Naive thymus-derived CD4-positive, alpha-beta T cell (primary cell): ENCODE measurements at regions not wholly inside any gene's neighbourhood (a gene's known extent, or its start where the extent isn't known, plus 50 kb on each side); places are given as distances from the start of the nearest gene placed in this dataset.

Experiments used
- ATAC-seq: fragments of 150-1000 bp; cut with Tn5 transposase; 2 replicates; pipeline ENCODE4 v1.10.0; 2021; ENCODE audit warnings: mild to moderate bottlenecking, moderate library complexity
- CTCF ChIA-PET: fragments of 350-600 bp; sonication (Branson Sonifier 250); formaldehyde crosslinking; loops from one replicate; lab custom pipeline; 2021; ENCODE audit warnings: antibody characterized with exemption; lab: Charles Lee
- POLR2A ChIA-PET: fragments of 350-600 bp; sonication (Branson Sonifier 250); formaldehyde crosslinking; loops from one replicate; lab custom pipeline; 2021; ENCODE audit warnings: antibody characterized with exemption, inconsistent platforms; lab: Charles Lee
- DNase-seq, 9 donors: peaks; one replicate each; pipeline versions ENCODE4 v3.0.0 to v3.0.0-alpha.2; 2020 to 2022; ENCODE audit warnings: mixed read lengths in 1 of 9
- H3K27ac ChIP-seq: one replicate; pipeline ENCODE4 v1.7.0; 2013; ENCODE audit warnings: mild to moderate bottlenecking, low read depth, low read length, moderate library complexity
- H3K27me3 ChIP-seq, 2 donors: one replicate each; pipeline ENCODE4 v1.7.0; 2013; ENCODE audit warnings: low read length in 2 of 2, mild to moderate bottlenecking in 2 of 2, moderate library complexity in 2 of 2; ENCODE audit not compliant: control insufficient read depth in 2 of 2, insufficient read depth in 2 of 2
- H3K36me3 ChIP-seq, 3 experiments: 1 replicate in 2 of 3; 2 replicates in 1 of 3; pipeline ENCODE4 v1.7.0; 2013; ENCODE audit warnings: low read length in 3 of 3, mild to moderate bottlenecking in 3 of 3, moderate library complexity in 1 of 3; ENCODE audit not compliant: insufficient read depth in 3 of 3, control insufficient read depth in 2 of 3
- H3K4me1 ChIP-seq, 2 donors: one replicate each; pipeline ENCODE4 v1.7.0; 2013; ENCODE audit warnings: low read length in 2 of 2, mild to moderate bottlenecking in 2 of 2, moderate library complexity in 1 of 2; ENCODE audit not compliant: control insufficient read depth in 2 of 2, insufficient read depth in 2 of 2
- H3K4me3 ChIP-seq: 2 replicates; pipeline ENCODE4 v1.7.0; 2013; ENCODE audit warnings: mild to moderate bottlenecking, low read length
- H3K9me3 ChIP-seq, 3 experiments: 1 replicate in 2 of 3; 2 replicates in 1 of 3; pipeline ENCODE4 v1.7.0; 2013; ENCODE audit warnings: low read length in 3 of 3; ENCODE audit not compliant: control insufficient read depth in 2 of 3
- H3K27ac Mint-ChIP-seq, 9 donors: one replicate each; pipeline ENCODE4 v1.8.0; 2020 to 2022; ENCODE audit warnings: mixed read lengths in 9 of 9, mild to moderate bottlenecking in 8 of 9, moderate library complexity in 5 of 9, inconsistent platforms in 2 of 9
- H3K27me3 Mint-ChIP-seq, 5 donors: one replicate each; pipeline ENCODE4 v1.8.0; 2021 to 2022; ENCODE audit warnings: mixed read lengths in 5 of 5, mild to moderate bottlenecking in 1 of 5
- H3K36me3 Mint-ChIP-seq, 5 donors: one replicate each; pipeline ENCODE4 v1.8.0; 2020 to 2022; ENCODE audit warnings: mixed read lengths in 5 of 5, mild to moderate bottlenecking in 3 of 5, inconsistent platforms in 1 of 5
- H3K4me1 Mint-ChIP-seq, 7 donors: one replicate each; pipeline ENCODE4 v1.8.0; 2020 to 2022; ENCODE audit warnings: mixed read lengths in 7 of 7, mild to moderate bottlenecking in 3 of 7, inconsistent platforms in 1 of 7
- H3K4me3 Mint-ChIP-seq, 10 donors: one replicate each; pipeline ENCODE4 v1.8.0; 2020 to 2022; ENCODE audit warnings: mild to moderate bottlenecking in 10 of 10, mixed read lengths in 10 of 10, moderate library complexity in 6 of 10, inconsistent platforms in 2 of 10
- H3K9me3 Mint-ChIP-seq, 11 donors: one replicate each; pipeline ENCODE4 v1.8.0; 2020 to 2022; ENCODE audit warnings: mixed read lengths in 11 of 11, mild to moderate bottlenecking in 4 of 11, inconsistent platforms in 1 of 11, moderate library complexity in 1 of 11
- intact Hi-C, 2 donors: fragments of 100-400 bp; cut with micrococcal nuclease; formaldehyde crosslinking; loops; one replicate each; pipeline ENCODE4 v1.15.1; 2023

- POLR2A ChIA-PET = no interaction called here
These were observed 1054.8 kb upstream of the B3GALT2 start for GRCh38 chr1:194241215-194241614.

GRCh38 chr1:194233069-194233468 is 1046.7 kb upstream of the B3GALT2 start:
- peaks cover 0 to 6% (median 2%) of the 10 kb centered on the region in 7 donors for H3K4me1 Mint-ChIP-seq
- ChIA-PET POLR2A (no interaction called here), CTCF (no interaction called here)
- no peaks in the 10 kb centered on the region for H3K9me3 Mint-ChIP-seq
- ATAC-seq (no peak), DNase-seq (no peak)
- no peaks in the 10 kb centered on the region for H3K36me3 ChIP-seq
- no peaks in the 10 kb centered on the region for H3K36me3 Mint-ChIP-seq
- H3K4me1 ChIP-seq = no peaks in the 10 kb centered on the region
- no peak overlapping the region for H3K4me3 ChIP-seq
- no peaks in the 10 kb centered on the region for H3K27me3 ChIP-seq
- no peaks in the 10 kb centered on the region for H3K9me3 ChIP-seq
- intact Hi-C loops = no loop called here
- no peak overlapping the region for H3K27ac ChIP-seq
- H3K27me3 Mint-ChIP-seq = no peaks in the 10 kb centered on the region
- H3K27ac Mint-ChIP-seq = no peak overlapping the region
- H3K4me3 Mint-ChIP-seq = no peak overlapping the region

More at GRCh38 chr1:194241215-194241614, 1054.8 kb upstream of the B3GALT2 start:
- DNase-seq (no peak), ATAC-seq (no peak)
- Mint-ChIP-seq H3K27ac (no peak overlapping the region), H3K36me3 (no peaks in the 10 kb centered on the region), H3K4me3 (no peak overlapping the region), H3K27me3 (no peaks in the 10 kb centered on the region), H3K9me3 (no peaks in the 10 kb centered on the region), H3K4me1 (peaks cover 0 to 12% (median 0%) of the 10 kb centered on the region in 7 donors)
- H3K9me3 ChIP-seq = no peaks in the 10 kb centered on the region
- no peak overlapping the region for H3K27ac ChIP-seq
- H3K4me3 ChIP-seq = no peak overlapping the region
- no peaks in the 10 kb centered on the region for H3K4me1 ChIP-seq
- CTCF ChIA-PET = no interaction called here
- intact Hi-C loops = no loop called here
- no peaks in the 10 kb centered on the region for H3K36me3 ChIP-seq
- no peaks in the 10 kb centered on the region for H3K27me3 ChIP-seq

GRCh38 chr1:194230351-194231144 is 1044.1 kb upstream of the B3GALT2 start:
- CTCF ChIA-PET = interaction anchor here (0.6 kb wide), 1 partner anchor 337 kb away, joined by 3 read pairs; no protein-coding TSS in a partner anchor
- no peaks in the 10 kb centered on the region for H3K27me3 Mint-ChIP-seq
- no peaks in the 10 kb centered on the region for H3K27me3 ChIP-seq
- DNase-seq = no peak
- no peaks in the 10 kb centered on the region for H3K36me3 Mint-ChIP-seq
- no peaks in the 10 kb centered on the region for H3K9me3 ChIP-seq
- no peaks in the 10 kb centered on the region for H3K9me3 Mint-ChIP-seq
- H3K4me1 ChIP-seq = peaks cover 6 to 7% of the 10 kb centered on the region in 2 donors
- peaks cover 6 to 18% (median 14%) of the 10 kb centered on the region in 7 donors for H3K4me1 Mint-ChIP-seq
- intact Hi-C loops = no loop called here
- no peak overlapping the region for H3K4me3 ChIP-seq
- H3K36me3 ChIP-seq = no peaks in the 10 kb centered on the region
- H3K27ac Mint-ChIP-seq = no peak overlapping the region
- no peak for ATAC-seq
- POLR2A ChIA-PET = no interaction called here
- no peak overlapping the region for H3K4me3 Mint-ChIP-seq
- H3K27ac ChIP-seq = no peak overlapping the region

GRCh38 chr1:194228427-194228826 is 1042.0 kb upstream of the B3GALT2 start:
- Histone ChIP-seq H3K27ac (no peak overlapping the region), H3K4me3 (no peak overlapping the region), H3K27me3 (no peaks in the 10 kb centered on the region), H3K9me3 (no peaks in the 10 kb centered on the region), H3K36me3 (no peaks in the 10 kb centered on the region), H3K4me1 (peaks cover 6 to 10% of the 10 kb centered on the region in 2 donors)
- H3K27me3 Mint-ChIP-seq = no peaks in the 10 kb centered on the region
- no peak overlapping the region for H3K4me3 Mint-ChIP-seq
- H3K27ac Mint-ChIP-seq = peak overlapping the region in 1 of 9 donors; percentile 14
- ATAC-seq (no peak), DNase-seq (no peak)
- intact Hi-C loops = no loop called here
- H3K9me3 Mint-ChIP-seq = peaks cover 0 to 1% (median 0%) of the 10 kb centered on the region in 11 donors
- CTCF ChIA-PET = no interaction called here
- POLR2A ChIA-PET = interaction anchor here (2.3 kb wide), 1 partner anchor 14 kb away, joined by 5 read pairs; no protein-coding TSS in a partner anchor
- peaks cover 7 to 25% (median 19%) of the 10 kb centered on the region in 7 donors for H3K4me1 Mint-ChIP-seq
- H3K36me3 Mint-ChIP-seq = peaks cover 0 to 3% (median 0%) of the 10 kb centered on the region in 5 donors

- H3K27me3 ChIP-seq = no peaks in the 10 kb centered on the region
- peaks cover 6 to 10% of the 10 kb centered on the region in 2 donors for H3K4me1 ChIP-seq
- CTCF ChIA-PET = no interaction called here
- peaks cover 0 to 1% (median 0%) of the 10 kb centered on the region in 11 donors for H3K9me3 Mint-ChIP-seq
- DNase-seq (no peak), ATAC-seq (no peak)
- intact Hi-C loops = loop anchor here in 1 of 2 donors (2.0 kb wide), 1 partner anchor 62 kb away; no protein-coding TSS in a partner anchor
- POLR2A ChIA-PET = interaction anchor here (2.3 kb wide), 1 partner anchor 12 kb away, joined by 5 read pairs; no protein-coding TSS in a partner anchor
- no peak overlapping the region for H3K4me3 Mint-ChIP-seq
- no peak overlapping the region for H3K27ac ChIP-seq
- H3K36me3 ChIP-seq = no peaks in the 10 kb centered on the region
- H3K36me3 Mint-ChIP-seq = peaks cover 0 to 3% (median 0%) of the 10 kb centered on the region in 5 donors
- H3K27me3 Mint-ChIP-seq = no peaks in the 10 kb centered on the region
- H3K9me3 ChIP-seq = no peaks in the 10 kb centered on the region
- peak overlapping the region in 2 of 9 donors; percentile 23 to 34 for H3K27ac Mint-ChIP-seq
- H3K4me3 ChIP-seq = no peak overlapping the region
- peaks cover 5 to 25% (median 19%) of the 10 kb centered on the region in 7 donors for H3K4me1 Mint-ChIP-seq
These were observed 1040.7 kb upstream of the B3GALT2 start for GRCh38 chr1:194227161-194227560.

GRCh38 chr1:194225821-194226220 is 1039.4 kb upstream of the B3GALT2 start:
- ATAC-seq (peak; percentile 69), DNase-seq (peak in 4 of 9 donors; percentile 3 to 31 (median 11))
- H3K27me3 Mint-ChIP-seq = no peaks in the 10 kb centered on the region
- POLR2A ChIA-PET = no interaction called here
- peaks cover 0 to 3% (median 0%) of the 10 kb centered on the region in 5 donors for H3K36me3 Mint-ChIP-seq
- peak overlapping the region in 5 of 10 donors; percentile 32 to 57 (median 49) for H3K4me3 Mint-ChIP-seq
- intact Hi-C loops = loop anchor here in 1 of 2 donors (2.0 kb wide), 1 partner anchor 63 kb away; no protein-coding TSS in a partner anchor
- CTCF ChIA-PET = interaction anchor here (0.6 kb wide), 1 partner anchor 201 kb away, joined by 3 read pairs; no protein-coding TSS in a partner anchor
- Histone ChIP-seq H3K27ac (no peak overlapping the region), H3K36me3 (no peaks in the 10 kb centered on the region), H3K4me1 (peaks cover 6 to 10% of the 10 kb centered on the region in 2 donors), H3K4me3 (no peak overlapping the region), H3K9me3 (no peaks in the 10 kb centered on the region), H3K27me3 (no peaks in the 10 kb centered on the region)
- H3K9me3 Mint-ChIP-seq = peaks cover 0 to 1% (median 0%) of the 10 kb centered on the region in 11 donors
- peak overlapping the region in 2 of 9 donors; percentile 10 to 34 for H3K27ac Mint-ChIP-seq
- peaks cover 5 to 25% (median 19%) of the 10 kb centered on the region in 7 donors for H3K4me1 Mint-ChIP-seq
